Thyroid gland (tissue), 4 donors: ENCODE measurements at regions not wholly inside any gene's neighbourhood (a gene's known extent, or its start where the extent isn't known, plus 50 kb on each side); places are given as distances from the start of the nearest gene placed in this dataset.

Experiments
- DNase-seq, 2 donors: peaks; one replicate each; pipeline ENCODE4 v3.0.0-alpha.2; 2019
- H3K27ac ChIP-seq, 3 donors: fragments of 200-600 bp; sonication (generic); 1 replicate in 2 of 3; 2 replicates in 1 of 3; pipeline ENCODE4 v1.5.1; 2016 to 2019; ENCODE audit warnings: mild to moderate bottlenecking in 1 of 3, moderate library complexity in 1 of 3
- H3K27me3 ChIP-seq: fragments of 200-600 bp; sonication (generic); one replicate; pipeline ENCODE4 v1.5.1; 2019
- H3K36me3 ChIP-seq, 2 donors: fragments of 200-600 bp; sonication (generic); one replicate each; pipeline ENCODE4 v1.5.1; 2016 to 2019
- H3K4me1 ChIP-seq, 2 donors: fragments of 200-600 bp; sonication (generic); one replicate each; pipeline ENCODE4 v1.5.1; 2017 to 2019
- H3K4me3 ChIP-seq, 3 donors: fragments of 200-600 bp; sonication (generic); replicated peaks in 1 of 3; 1 replicate in 2 of 3; 2 replicates in 1 of 3; pipeline ENCODE4 v1.5.1; 2016; ENCODE audit warnings: mild to moderate bottlenecking in 1 of 3
- H3K9me3 ChIP-seq: fragments of 200-600 bp; sonication (generic); one replicate; pipeline ENCODE4 v1.5.1; 2017
- CTCF ChIP-seq, 6 experiments: fragments of 200-600 bp in 3 of 6; fragments of 450-650 bp in 3 of 6; sonication (generic) in 3 of 6; IDR thresholded peaks; one replicate each; pipeline ENCODE4 v1.5.1; 2016 to 2019; ENCODE audit warnings: antibody characterized with exemption in 6 of 6, mild to moderate bottlenecking in 2 of 6, inconsistent platforms in 1 of 6, moderate library complexity in 1 of 6
- POLR2A ChIP-seq, 2 donors: fragments of 450-650 bp; IDR thresholded peaks; one replicate each; pipeline ENCODE4 v1.6.1; 2017; ENCODE audit warnings: antibody characterized with exemption in 2 of 2, mild to moderate bottlenecking in 2 of 2, moderate library complexity in 1 of 2
- WGBS, 2 donors: methylation state at CpG; one replicate each; pipeline ENCODE4 v1.1.5; 2017; 5-methylcytosine and 5-hydroxymethylcytosine counted together
- intact Hi-C: fragments of 100-400 bp; cut with DNase I; formaldehyde crosslinking; loops from one replicate; pipeline ENCODE4 v1.15.1; 2023

GRCh38 chr10:6978187-6978627 is 398.1 kb upstream of the PRKCQ start:
- H3K4me1 ChIP-seq: peaks cover 0 to 7% of the 10 kb centered on the region in 2 donors
- TF ChIP-seq POLR2A (IDR thresholded peaks at IDR 0.05) (no peak), CTCF (IDR thresholded peaks at IDR 0.05) (no peak)
- intact Hi-C loops: no loop called here
- no peaks in the 10 kb centered on the region for H3K36me3 ChIP-seq
- H3K4me3 ChIP-seq: no peak overlapping the region
- 61 to 65% methylated on average over 5 of the region's 5 CpGs for WGBS, 2 donors
- DNase-seq: no peak
- no peak overlapping the region for H3K27ac ChIP-seq
- no peaks in the 10 kb centered on the region for H3K9me3 ChIP-seq
- H3K27me3 ChIP-seq: no peaks in the 10 kb centered on the region

GRCh38 chr10:6977398-6978186 is 397.5 kb upstream of the PRKCQ start:
- Histone ChIP-seq H3K27me3 (no peaks in the 10 kb centered on the region), H3K4me3 (no peak overlapping the region), H3K36me3 (no peaks in the 10 kb centered on the region), H3K4me1 (peaks cover 0 to 7% of the 10 kb centered on the region in 2 donors), H3K9me3 (no peaks in the 10 kb centered on the region), H3K27ac (no peak overlapping the region)
- WGBS, 2 donors: 79 to 81% methylated on average over 12 of the region's 12 CpGs
- DNase-seq: no peak
- intact Hi-C loops: no loop called here
- TF ChIP-seq POLR2A (IDR thresholded peaks at IDR 0.05): no peak
- TF ChIP-seq CTCF (IDR thresholded peaks at IDR 0.05): no peak

- 35 to 43% methylated on average over 4 to 7 of the region's 7 CpGs for WGBS, 2 donors
- H3K9me3 ChIP-seq: no peaks in the 10 kb centered on the region
- H3K27ac ChIP-seq: no peak overlapping the region
- TF ChIP-seq POLR2A (IDR thresholded peaks at IDR 0.05): no peak
- no peak for TF ChIP-seq CTCF (IDR thresholded peaks at IDR 0.05)
- H3K4me3 ChIP-seq: no peak overlapping the region
- no peaks in the 10 kb centered on the region for H3K27me3 ChIP-seq
- intact Hi-C loops: no loop called here
- DNase-seq: peak in 1 of 2 donors; percentile 8
- H3K36me3 ChIP-seq: no peaks in the 10 kb centered on the region
- H3K4me1 ChIP-seq: peaks cover 0 to 4% of the 10 kb centered on the region in 2 donors
Measured at GRCh38 chr10:6973899-6974298, 393.8 kb upstream of the PRKCQ start.

- no peaks in the 10 kb centered on the region for H3K27me3 ChIP-seq
- H3K36me3 ChIP-seq: no peaks in the 10 kb centered on the region
- TF ChIP-seq POLR2A (IDR thresholded peaks at IDR 0.05) (no peak), CTCF (IDR thresholded peaks at IDR 0.05) (no peak)
- no peak overlapping the region for H3K4me3 ChIP-seq
- no peaks in the 10 kb centered on the region for H3K9me3 ChIP-seq
- intact Hi-C loops: no loop called here
- 77 to 80% methylated on average over 6 of the region's 6 CpGs for WGBS, 2 donors
- peaks cover 0 to 4% of the 10 kb centered on the region in 2 donors for H3K4me1 ChIP-seq
- no peak overlapping the region for H3K27ac ChIP-seq
- no peak for DNase-seq
Measured at GRCh38 chr10:6972226-6972625, 392.1 kb upstream of the PRKCQ start.

- Histone ChIP-seq H3K9me3 (no peaks in the 10 kb centered on the region), H3K4me1 (peaks cover 0 to 4% of the 10 kb centered on the region in 2 donors), H3K4me3 (no peak overlapping the region), H3K27ac (no peak overlapping the region), H3K36me3 (no peaks in the 10 kb centered on the region), H3K27me3 (no peaks in the 10 kb centered on the region)
- WGBS, 2 donors: 90 to 93% methylated on average over 4 of the region's 4 CpGs
- intact Hi-C loops: no loop called here
- no peak for DNase-seq
- TF ChIP-seq POLR2A (IDR thresholded peaks at IDR 0.05): no peak
- no peak for TF ChIP-seq CTCF (IDR thresholded peaks at IDR 0.05)
Measured at GRCh38 chr10:6969659-6970058, 389.6 kb upstream of the PRKCQ start.
